ENCODE measurements at regions not wholly inside any gene's neighbourhood (a gene's known extent, or its start where the extent isn't known, plus 50 kb on each side); places are given as distances from the start of the nearest gene placed in this dataset.

DNA sequence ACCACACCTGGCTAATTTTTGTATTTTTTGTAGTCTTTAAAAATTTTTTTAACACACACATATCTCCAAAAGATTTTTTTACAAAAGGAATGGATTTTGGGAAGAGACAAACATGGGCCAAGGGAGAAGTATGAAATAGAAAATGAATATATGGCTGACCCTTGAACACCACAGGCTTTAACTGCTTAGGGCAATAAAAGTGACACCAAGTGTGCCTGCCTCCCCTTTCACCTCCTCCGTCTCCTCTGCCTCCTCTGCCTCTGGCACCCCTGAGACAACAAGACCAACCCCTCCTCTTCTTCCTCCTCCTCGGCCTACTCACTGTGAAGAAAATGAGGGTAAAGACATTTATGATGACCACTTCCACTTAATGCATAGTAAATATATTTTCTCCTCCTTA is 483.9 kb downstream of the KDM4C start:
- DNase-seq = no peak
- H3K36me3 Mint-ChIP-seq = no peaks in the 10 kb centered on the region
- H3K4me1 Mint-ChIP-seq = peaks cover 2% of the 10 kb centered on the region
- H3K27me3 Mint-ChIP-seq = peaks cover 5% of the 10 kb centered on the region
- no peak overlapping the region for H3K27ac Mint-ChIP-seq
- H3K9me3 Mint-ChIP-seq = peaks cover 4% of the 10 kb centered on the region
- H3K4me3 Mint-ChIP-seq = no peak overlapping the region

DNA sequence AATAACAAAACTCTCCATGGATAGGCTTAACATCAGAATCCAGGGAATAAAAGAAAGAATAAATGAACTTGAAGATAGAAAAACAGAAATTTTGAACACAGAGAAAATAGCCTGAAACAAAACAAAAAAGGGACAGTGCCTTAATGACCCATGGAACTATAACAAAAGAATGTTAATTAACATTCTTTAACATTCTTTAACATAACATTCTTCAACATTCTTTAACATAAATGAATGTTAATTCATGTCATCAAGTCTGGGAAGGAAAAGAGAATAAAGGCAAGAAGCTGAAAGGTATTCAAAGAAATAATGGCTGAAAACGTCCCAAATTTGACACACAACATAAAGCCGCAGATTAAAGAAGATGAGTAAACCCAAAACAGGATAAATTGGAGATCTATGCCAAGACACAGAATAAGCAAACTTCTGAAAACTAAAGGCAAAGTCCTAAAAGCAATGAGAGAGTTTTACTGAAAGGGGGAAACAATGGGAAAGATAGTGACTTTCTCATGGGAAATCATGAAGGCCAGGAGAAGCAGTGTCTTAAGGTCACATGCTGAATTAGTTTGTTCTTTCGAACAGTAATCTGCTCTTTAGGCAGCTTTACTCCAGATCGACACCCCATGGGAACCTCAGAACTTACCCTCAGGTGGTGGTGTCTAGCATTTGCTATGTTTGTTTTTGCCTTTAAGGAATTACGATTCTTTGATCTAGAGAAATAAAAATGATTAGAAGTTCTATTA is 483.0 kb downstream of the KDM4C start:
- H3K4me3 Mint-ChIP-seq = no peak overlapping the region
- H3K36me3 Mint-ChIP-seq = no peaks in the 10 kb centered on the region
- no peaks in the 10 kb centered on the region for H3K4me1 Mint-ChIP-seq
- no peak for DNase-seq
- peaks cover 4% of the 10 kb centered on the region for H3K27me3 Mint-ChIP-seq
- no peak overlapping the region for H3K27ac Mint-ChIP-seq
- peaks cover 4% of the 10 kb centered on the region for H3K9me3 Mint-ChIP-seq

DNA sequence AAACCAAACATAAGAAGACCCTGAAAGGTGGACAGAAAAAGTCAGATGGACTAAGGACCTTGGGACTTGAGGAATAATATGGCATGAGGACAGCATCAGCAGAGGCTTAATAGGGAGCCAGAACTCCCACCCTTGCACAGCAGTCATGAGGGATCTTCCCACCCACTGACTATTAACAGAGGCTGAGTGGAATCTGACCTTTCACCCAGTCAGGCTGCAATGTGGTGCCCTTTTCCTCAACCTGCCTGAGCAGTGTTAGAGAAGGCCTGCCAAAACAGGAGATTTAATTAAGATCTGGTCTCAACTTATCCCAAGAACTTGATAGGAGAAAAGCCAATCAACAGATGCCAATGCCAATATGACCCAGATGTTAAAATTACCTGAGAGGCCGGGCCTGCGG is 481.9 kb downstream of the KDM4C start:
- peaks cover 4% of the 10 kb centered on the region for H3K27me3 Mint-ChIP-seq
- DNase-seq = no peak
- H3K27ac Mint-ChIP-seq = no peak overlapping the region
- no peaks in the 10 kb centered on the region for H3K4me1 Mint-ChIP-seq
- no peaks in the 10 kb centered on the region for H3K36me3 Mint-ChIP-seq
- H3K9me3 Mint-ChIP-seq = peaks cover 4% of the 10 kb centered on the region
- no peak overlapping the region for H3K4me3 Mint-ChIP-seq

DNA sequence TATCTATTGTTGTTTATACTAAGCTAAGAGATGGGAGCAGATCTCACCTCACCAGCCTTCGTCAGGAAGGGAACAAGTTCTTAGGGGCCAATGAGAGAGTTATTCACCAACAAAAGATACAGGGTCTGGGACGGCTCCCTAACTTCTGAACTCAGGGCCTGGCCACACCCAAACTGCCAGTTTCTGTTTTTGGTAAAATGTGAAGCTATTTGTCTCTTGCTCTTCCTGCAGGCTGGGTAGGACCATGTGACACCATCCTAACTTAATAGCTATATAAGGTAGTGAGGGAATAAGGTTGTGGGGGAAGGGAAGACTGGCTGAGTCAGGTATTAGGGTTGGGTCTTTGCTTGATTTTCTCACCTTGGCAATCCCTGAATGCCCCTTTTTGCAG is 480.5 kb downstream of the KDM4C start:
- H3K4me1 Mint-ChIP-seq = no peaks in the 10 kb centered on the region
- H3K9me3 Mint-ChIP-seq = peaks cover 4% of the 10 kb centered on the region
- no peak for DNase-seq
- H3K36me3 Mint-ChIP-seq = no peaks in the 10 kb centered on the region
- peaks cover 4% of the 10 kb centered on the region for H3K27me3 Mint-ChIP-seq
- H3K4me3 Mint-ChIP-seq = no peak overlapping the region
- H3K27ac Mint-ChIP-seq = no peak overlapping the region

DNA sequence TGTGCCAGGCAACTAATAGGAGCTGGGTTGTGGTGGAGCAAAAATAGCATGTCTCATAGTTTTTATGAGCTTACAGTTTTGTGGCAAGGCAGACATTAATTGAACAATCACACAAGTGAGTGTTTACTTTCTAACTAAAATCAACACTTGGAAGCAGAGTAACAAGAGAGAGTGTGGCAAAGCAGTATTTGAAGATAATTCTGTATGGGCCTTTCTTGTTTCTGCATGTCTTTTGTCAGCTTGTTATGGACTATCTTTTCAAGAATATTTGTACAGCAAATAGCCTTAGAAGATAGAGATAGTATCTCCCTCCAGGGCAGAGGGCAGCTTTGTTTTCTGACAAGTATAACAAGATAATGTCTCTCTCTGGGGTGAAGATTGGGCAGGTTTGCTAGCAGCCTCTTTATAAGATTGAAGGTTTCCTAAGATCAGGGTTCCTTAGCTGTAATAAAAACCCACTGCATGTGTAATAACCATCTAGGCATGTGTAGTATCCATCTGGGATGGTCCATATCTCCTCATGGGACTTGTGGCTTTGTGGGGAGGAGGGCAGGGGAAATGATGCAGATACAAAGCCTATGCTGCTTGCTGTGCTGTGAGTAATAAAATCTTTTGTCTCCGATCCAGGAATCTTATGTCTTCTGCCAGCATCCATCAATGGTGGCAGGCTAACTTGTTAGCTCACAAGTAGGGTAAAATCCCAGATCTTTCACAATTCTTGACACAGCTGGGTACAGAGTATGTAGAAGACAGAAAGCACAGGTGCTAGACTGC is 479.9 kb downstream of the KDM4C start:
- Mint-ChIP-seq H3K4me1 (peaks cover 2% of the 10 kb centered on the region), H3K27me3 (peaks cover 4% of the 10 kb centered on the region), H3K36me3 (no peaks in the 10 kb centered on the region), H3K9me3 (peaks cover 4% of the 10 kb centered on the region), H3K27ac (no peak overlapping the region), H3K4me3 (no peak overlapping the region)
- DNase-seq = no peak

DNA sequence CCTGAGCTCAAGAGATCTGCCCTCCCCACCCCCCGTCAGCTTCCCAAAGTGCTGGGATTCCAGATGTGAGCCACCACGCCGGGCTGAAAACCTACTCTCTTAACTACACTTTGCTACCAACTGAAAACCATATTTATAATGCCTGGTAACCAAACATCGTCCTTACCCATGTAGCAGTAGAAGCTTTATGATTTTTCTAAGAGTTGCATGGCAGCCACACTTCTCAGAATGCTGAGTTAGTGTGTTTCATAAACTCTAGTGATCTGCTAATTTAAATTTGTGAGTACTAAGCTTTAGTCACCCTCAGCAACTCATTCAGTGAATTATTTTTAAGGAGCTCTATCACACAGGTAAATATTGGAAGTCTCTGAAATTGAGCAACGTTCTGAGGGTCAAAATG is 478.4 kb downstream of the KDM4C start:
- H3K4me3 Mint-ChIP-seq = no peak overlapping the region
- H3K4me1 Mint-ChIP-seq = peaks cover 2% of the 10 kb centered on the region
- no peak for DNase-seq
- peaks cover 2% of the 10 kb centered on the region for H3K9me3 Mint-ChIP-seq
- no peaks in the 10 kb centered on the region for H3K36me3 Mint-ChIP-seq
- H3K27me3 Mint-ChIP-seq = peaks cover 4% of the 10 kb centered on the region
- no peak overlapping the region for H3K27ac Mint-ChIP-seq

DNA sequence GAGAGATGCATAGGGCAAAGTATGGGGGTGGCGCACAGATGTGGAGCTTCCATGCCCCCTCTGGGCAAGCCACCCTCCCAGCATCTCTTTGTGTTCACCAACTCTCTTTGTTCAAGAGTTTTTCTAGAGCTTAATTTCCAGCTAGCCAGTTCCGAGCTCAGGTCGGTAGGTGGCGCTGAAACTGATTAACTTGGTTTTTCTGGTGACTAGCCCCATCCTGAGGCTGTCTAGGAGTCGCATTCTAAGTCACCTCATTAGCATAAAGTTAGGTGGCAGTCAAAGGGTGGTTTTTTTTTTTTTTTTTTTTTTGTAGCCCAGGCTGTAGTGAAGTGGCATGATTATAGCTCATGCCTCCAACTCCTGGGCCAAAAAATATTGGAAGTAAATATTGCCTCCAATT is 476.4 kb downstream of the KDM4C start:
- H3K4me1 Mint-ChIP-seq = peaks cover 2% of the 10 kb centered on the region
- no peaks in the 10 kb centered on the region for H3K9me3 Mint-ChIP-seq
- no peaks in the 10 kb centered on the region for H3K36me3 Mint-ChIP-seq
- peaks cover 4% of the 10 kb centered on the region for H3K27me3 Mint-ChIP-seq
- no peak overlapping the region for H3K4me3 Mint-ChIP-seq
- no peak overlapping the region for H3K27ac Mint-ChIP-seq
- DNase-seq = peak; percentile 38

DNA sequence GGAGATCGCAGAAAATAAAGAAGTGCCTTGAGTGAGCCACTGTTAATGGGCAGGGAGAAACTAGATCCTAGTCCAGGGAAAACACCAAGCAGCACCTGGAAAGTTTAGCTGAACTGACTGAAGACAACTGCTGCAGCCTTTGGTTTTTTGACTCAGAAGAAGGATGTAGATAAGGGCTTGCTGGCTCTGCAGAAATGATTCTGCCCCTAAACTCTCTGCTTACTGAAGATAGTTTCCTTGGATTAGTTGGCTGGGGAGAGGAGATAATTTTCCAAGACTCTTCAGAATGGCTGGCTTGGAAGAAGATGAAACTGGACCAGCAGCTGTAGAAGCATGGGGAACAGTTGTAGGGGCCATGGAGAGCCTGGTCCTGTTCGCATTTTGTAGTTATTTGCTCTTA is 471.8 kb downstream of the KDM4C start:
- H3K27ac Mint-ChIP-seq = no peak overlapping the region
- H3K4me3 Mint-ChIP-seq = no peak overlapping the region
- no peaks in the 10 kb centered on the region for H3K36me3 Mint-ChIP-seq
- DNase-seq = no peak
- peaks cover 21% of the 10 kb centered on the region for H3K4me1 Mint-ChIP-seq
- H3K9me3 Mint-ChIP-seq = peaks cover 1% of the 10 kb centered on the region
- no peaks in the 10 kb centered on the region for H3K27me3 Mint-ChIP-seq

DNA sequence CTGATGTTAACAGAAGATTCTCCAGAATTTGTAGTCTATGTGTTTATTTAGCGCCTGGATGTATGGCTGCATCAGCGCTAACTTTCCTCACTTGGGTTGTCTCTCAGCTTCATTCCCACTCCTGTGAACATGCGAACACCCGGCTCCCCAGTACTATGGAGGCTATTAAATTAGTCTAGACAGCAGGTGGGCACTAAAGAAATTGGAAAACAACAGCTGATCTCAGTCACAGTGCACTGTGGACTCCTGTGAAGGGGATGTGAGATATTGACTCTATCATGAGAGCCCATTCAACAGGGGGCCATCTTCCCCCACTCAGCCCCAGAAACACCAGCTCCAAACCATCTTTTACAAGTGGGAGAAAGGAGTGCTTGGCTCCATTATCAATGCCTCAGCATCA is 471.0 kb downstream of the KDM4C start:
- DNase-seq = no peak
- Mint-ChIP-seq H3K27ac (no peak overlapping the region), H3K27me3 (no peaks in the 10 kb centered on the region), H3K36me3 (no peaks in the 10 kb centered on the region), H3K9me3 (peaks cover 1% of the 10 kb centered on the region), H3K4me3 (no peak overlapping the region), H3K4me1 (peaks cover 21% of the 10 kb centered on the region)

DNA sequence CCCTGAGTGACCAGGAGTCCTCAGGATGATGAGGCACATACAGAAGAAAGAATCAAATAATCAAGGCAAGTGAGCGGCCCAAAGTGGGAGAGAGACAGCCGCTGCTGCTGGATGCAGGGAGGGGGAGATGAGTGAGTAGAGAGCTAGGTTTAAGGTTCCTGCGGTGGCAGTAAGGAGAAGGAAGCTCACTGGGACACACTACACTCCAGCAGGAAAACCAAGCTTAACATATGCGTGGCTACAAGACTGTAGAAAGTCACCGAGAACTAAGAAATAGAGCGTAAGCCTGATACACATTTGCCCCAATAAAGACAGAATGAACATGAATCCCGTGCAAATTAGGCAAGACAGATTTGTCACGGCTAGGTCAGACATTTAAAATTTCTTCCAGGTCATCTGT is 470.2 kb downstream of the KDM4C start:
- H3K4me3 Mint-ChIP-seq = no peak overlapping the region
- no peaks in the 10 kb centered on the region for H3K27me3 Mint-ChIP-seq
- no peak overlapping the region for H3K27ac Mint-ChIP-seq
- H3K9me3 Mint-ChIP-seq = peaks cover 1% of the 10 kb centered on the region
- DNase-seq = no peak
- peaks cover 21% of the 10 kb centered on the region for H3K4me1 Mint-ChIP-seq
- H3K36me3 Mint-ChIP-seq = no peaks in the 10 kb centered on the region

DNA sequence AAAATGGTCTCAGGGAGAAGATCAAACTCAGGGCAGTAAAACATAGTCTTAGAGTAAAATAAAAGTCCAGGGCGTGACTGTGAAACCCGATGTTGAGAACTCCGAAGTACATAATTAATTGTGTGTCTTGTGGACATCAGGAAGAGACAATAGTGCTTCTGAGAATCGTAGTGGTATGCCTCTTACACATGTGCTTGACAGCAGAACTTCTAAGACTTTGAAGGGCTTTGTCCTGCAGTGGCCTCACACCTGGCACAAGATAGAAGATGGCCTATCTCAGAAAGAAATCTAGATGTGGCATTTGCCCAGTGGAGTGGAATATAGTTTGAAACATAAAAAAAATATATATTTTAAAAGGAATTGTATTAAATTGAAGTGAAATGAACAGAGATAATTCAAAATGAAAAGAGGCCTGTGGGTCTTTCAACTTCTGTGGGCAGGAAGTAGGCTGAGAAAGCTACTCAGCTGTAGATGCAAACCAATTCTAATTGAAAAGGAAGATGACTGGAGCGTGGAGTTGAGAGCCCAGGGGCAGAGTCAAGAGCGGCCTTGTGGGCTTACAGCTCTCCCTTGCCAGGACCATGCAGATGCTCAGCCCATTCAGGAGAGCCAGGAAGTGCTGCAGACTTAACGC is 468.4 kb downstream of the KDM4C start:
- Mint-ChIP-seq H3K4me1 (peaks cover 19% of the 10 kb centered on the region), H3K27ac (no peak overlapping the region), H3K36me3 (no peaks in the 10 kb centered on the region), H3K9me3 (peaks cover 7% of the 10 kb centered on the region), H3K27me3 (no peaks in the 10 kb centered on the region), H3K4me3 (no peak overlapping the region)
- no peak for DNase-seq

Measured in activated naive CD8-positive, alpha-beta T cell treated with anti-CD3 and anti-CD28 coated beads for 36 hours (primary cell).